ENCODE measurements at regions not wholly inside any gene's neighbourhood (a gene's known extent, or its start where the extent isn't known, plus 50 kb on each side); places are given as distances from the start of the nearest gene placed in this dataset.

DNA sequence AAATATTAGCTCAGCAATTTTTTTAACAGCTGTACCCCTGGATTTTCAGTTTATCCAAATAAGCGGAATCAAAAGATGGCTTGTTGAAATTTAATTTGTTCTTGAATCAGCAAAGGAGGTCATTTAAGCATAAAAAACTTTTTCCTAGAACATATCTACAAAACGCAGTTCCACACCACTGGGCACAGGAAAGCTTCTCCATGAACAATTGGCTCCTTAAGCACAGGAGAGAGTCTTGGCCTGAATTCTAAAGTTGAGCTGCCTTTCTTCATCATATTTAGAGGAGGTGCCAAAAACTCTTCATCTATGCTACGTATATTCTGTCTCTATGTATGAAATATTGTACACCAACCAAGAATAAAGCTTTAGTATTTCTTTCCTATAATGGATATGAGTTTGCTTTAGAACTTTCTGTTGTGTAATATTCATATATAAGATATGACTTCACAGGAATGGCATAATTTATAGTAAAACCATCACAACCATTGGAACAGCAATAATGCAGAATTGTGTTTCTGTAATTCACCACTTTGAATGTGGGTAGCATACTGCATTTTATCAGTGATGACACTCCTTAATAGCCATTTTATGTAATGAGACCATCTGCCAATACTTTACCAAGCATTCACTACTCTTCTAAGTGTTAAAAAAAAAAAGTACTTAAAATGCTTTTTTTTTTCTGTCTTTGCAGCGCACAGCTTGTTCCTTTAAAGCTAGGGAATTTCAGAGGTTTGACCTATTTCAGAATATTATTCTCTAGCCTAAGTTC lies 263.7 kb downstream of the SLITRK6 start:
- no peak for DNase-seq

DNA sequence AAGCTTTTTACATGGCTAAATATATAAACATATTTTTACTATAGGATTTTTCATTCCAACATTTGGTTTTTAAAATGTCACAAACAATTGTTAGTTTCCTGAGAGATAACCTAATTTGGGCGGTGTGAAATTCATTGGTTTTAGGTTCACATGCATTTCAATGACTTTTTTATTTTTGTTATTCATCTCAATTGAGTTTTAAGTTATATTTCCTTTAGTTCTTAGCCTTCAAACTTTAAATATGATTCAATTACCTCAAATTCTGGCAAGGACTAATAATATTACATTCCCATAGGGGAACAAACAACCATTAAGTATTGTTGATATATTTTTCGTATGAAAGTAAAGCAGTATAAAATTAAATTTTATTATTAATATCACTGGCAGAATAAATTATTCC lies 265.3 kb downstream of the SLITRK6 start:
- DNase-seq: no peak

DNA sequence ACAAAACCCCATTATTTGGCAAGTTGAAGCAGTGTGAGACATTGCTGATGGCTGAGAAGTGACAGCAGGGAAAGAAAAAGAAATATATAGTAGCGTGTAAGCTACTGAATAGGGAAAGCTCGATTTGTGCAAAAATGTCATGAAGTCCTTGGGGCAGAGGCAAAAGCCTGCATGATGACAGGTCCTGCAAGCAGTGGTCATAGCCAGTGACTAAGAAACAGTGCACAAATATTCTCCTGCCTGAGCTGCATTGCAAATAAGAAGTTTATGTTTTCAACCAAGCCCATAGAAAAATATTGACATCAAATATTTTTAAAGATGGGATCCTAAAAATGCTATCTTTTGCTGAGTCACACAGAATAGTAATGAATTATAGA lies 270.0 kb downstream of the SLITRK6 start:
- no peak for DNase-seq

DNA sequence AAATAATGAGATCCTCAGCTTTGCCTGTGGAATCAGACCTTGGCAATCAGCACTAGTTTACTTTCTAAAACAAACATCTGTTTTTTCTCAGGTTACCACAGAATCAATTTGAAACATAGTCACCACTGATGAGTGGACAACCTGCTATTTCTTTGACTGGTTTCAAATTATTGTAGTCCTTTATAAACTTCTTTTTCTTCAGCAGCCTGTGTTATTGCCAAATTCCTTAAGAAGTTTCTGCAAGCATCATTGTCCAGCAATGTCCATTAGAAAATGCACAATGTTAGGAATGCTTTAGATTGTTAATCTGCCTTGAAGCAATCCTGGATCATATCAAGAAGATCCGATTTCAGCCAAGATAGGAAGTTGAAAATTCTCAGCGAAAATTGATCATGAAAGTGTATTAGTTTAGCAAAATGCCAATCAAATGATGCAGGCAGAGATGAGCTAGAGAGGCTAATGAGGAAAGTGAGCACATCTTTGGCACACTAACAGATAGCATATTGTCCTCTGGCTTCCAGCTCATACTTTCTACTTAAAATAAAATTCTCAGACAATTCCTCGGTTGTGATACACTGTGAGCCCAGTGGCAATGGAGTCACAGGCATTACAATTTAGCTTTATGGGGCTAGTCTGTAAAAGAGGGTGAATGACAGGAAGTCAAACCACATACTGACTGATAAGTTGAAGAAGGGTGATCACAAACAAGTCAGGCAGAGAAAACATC lies 270.6 kb downstream of the SLITRK6 start:
- no peak for DNase-seq

DNA sequence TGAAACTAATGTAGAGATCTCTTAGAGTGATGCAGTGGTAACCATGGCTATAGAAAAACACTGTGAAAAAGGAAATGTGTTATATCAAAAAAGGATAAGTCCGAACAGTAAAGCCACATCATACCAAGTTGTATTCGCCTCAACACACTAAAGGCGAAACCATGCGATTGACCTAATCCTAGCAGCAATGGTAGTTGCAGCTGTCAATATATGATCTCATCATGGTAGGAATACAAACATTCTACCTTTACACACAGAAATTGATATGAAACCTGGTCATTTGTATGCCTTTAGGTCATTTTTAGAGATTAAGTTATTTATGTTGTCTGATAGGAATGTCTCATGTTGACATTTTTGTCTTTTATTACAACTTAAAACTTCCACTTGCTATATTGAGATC lies 271.9 kb downstream of the SLITRK6 start:
- DNase-seq: no peak

DNA sequence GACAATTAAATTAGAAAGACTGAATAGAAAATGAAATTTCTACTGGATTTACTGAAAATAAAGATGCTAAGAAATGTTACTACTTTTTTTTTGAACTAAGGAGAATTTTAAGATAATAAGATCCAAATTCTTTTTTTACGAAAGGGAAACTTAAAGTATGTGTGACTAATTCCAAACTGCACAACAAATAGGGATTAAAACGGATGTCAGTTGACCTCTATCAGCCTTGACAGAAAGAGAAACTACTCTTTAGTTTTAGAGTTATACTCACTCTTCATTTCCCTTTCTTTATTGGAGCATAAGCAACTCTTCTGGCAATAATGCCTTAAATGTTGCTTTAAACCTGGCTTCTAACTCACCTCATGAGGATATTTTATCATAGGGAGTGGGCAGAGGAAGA lies 273.8 kb downstream of the SLITRK6 start:
- no peak for DNase-seq

DNA sequence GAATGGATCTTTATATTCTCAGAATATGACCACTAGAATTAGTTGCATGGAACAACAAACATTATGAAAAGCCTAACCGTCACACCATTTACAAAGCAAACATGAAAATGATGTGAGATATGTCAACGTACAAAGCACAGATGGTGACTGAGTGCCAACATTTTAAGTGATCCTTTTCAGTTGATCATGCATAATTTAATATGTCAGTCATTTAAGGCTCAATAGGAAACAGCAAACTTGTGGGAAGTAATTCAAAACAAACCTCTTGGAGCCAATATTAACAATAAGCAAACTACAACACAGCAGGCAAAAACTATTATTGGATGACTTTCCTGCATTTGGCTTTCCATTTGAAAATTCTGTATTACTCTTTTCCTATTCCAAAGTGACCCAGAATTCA lies 277.6 kb downstream of the SLITRK6 start:
- no peak for DNase-seq

DNA sequence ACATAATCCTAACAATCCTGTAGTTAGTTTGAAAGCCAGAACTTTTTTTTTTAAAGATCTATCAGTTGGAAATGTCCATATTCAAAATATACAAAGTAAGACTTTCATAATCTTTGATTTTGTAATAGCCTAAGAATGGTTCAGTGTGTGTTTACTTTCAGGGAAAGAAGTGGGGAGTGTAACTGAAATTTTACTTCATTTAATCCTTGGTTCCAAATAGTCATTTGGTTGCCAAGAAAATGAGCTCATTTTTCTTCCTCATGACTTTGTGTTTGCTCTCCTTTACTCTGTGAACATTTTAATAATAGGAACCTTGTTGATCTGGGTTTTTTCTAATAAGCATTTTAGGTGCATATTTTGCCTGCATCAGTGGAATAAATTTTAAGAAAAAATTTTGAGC lies 278.8 kb downstream of the SLITRK6 start:
- DNase-seq: no peak

DNA sequence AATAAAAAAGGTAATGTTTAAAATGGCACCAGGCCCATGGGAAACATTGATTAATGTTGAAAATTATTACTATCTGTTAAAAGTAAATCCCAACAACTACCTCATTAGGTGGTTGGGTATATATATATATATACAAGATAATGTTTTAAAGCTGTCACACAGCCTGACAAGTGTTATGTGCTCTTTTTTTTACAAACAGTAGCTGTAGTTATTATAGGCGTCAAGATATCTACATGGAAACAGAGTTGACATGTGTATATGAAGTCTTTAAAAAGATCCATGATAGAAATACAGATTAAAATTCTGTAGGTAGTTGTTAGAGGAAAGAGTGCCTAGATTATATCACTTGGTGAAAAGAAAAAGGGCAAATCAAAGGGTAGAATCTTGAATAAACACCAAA lies 279.9 kb downstream of the SLITRK6 start:
- no peak for DNase-seq

DNA sequence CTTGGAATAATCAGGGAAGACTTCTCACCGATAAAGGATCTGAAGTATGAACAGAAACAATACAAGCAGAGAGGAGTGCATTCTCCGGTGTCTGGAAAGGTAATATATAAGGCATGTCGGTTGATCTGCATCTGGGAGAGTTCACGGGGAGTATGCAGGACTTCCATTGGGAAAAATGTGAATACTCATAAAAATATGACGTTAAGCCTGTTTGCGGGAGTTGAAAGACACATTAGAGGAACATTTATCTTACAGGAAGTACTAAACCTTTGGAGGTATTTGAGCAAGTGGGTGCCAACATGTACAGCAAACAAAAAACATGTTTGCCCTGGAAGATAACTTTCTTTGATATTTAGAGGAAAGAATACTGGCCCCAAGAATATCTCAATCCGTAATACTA lies 286.8 kb downstream of the SLITRK6 start:
- DNase-seq: no peak

DNA sequence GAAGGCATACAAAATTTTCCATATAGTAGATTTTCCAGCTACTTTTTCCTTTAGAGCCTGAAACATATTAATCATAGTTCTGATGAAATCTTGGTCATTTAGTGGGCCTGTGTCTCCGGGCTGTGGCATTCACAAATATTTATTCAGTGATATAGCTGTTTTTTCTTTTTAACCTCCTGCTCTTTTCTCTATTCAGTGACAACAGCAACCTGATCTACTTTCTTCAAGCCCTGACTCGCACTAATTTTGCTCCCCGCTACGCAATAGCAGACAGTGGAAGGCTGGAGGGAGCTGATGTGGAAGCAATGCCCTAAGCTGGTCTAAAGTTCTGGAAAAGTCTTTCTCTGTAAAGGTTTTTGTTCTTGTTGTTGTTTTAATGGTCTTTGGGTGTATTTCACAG lies 289.7 kb downstream of the SLITRK6 start:
- DNase-seq: no peak

DNA sequence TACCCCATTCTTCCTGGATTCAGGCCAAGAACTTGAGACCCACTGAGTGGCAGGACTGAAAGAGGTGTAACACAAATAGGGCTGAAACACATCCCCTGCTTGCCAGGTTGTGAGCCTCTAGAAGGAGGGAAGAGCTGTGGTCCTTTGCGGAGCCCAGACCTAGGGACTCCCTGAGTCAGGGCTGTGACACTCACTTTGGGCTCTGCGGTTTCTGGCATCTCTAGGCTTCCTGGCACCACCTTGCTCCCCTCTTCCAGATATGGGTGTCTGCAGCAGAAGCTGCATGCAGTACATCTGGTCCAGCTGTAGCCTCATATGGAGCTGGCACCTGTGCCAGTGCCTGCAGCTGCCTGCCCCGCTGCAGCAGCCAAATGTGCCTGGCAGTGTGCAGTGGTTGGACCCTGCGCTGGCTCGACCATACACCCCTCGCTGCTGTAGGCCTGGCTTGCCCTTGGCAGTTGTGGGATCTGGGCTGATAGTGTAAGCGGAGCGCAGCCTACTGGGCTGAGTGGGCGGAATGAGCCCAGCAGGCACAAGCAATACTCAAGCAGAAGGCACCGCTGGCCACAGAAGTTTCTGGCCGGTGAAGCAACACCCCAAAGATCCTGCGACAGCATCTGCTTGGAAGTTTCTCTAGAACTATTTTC lies 290.4 kb downstream of the SLITRK6 start:
- DNase-seq: no peak

DNA sequence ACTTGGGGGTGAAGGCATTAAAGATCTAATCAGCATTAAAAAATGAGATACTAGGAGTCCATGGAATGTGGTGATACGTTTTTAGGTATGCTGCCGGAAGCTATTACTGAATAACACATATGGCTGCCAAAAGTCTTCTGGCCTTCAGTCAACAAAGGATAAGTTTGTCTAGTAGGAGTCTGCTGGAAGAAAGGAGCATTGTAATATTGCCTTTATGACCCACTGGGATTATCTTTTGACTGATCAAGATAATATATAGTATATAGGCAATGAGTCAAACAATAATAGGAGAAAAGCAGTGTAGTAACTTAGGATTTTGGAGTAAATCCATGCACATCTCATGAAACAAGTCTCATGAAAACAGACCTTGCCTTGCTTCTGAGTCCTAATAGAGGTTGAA lies 295.4 kb downstream of the SLITRK6 start:
- DNase-seq: no peak

DNA sequence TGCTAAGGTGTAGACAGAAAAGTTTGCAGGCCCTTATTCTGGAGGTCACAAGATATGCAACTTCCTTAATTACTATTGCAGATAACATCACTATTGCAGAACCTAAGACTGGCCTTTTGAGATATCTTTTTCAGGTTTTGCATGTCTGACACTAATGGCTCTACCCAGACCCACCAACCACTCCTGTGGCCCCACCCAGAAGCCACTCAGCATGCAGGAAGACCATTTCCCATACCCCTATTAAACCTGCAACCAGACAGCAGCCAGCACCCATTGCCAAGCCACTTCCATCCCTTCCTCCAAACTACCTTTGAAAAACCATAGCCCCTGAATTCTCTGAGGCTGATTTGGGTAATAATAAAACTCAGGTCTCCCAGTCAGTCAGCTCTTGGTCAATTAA lies 297.6 kb downstream of the SLITRK6 start:
- no peak for DNase-seq

DNA sequence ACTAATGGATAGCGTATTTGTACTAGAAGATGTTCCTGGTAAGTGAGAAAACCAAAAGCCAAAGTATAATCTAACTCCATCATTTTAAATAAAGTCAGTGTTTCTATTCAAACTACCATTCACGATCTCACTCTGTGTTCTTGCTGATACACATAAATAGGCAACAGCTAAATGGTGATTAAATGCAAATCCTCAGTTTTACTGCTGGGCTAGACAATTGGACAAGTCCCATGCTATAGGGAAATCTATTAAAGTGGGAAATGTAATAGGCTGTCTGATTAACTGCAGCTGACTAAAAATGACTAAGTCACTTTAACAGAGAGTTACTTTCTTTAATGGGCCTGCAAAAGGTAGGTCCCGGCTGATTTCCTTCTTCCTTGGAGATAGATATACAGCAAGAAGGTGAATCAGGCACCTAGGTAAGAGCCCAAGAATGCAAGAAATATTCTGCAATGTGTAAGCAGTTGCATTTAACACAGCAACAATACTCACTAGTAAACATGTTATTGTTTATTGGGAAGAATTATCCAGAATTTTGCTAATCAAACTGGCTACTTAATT lies 298.4 kb downstream of the SLITRK6 start:
- DNase-seq: no peak

DNA sequence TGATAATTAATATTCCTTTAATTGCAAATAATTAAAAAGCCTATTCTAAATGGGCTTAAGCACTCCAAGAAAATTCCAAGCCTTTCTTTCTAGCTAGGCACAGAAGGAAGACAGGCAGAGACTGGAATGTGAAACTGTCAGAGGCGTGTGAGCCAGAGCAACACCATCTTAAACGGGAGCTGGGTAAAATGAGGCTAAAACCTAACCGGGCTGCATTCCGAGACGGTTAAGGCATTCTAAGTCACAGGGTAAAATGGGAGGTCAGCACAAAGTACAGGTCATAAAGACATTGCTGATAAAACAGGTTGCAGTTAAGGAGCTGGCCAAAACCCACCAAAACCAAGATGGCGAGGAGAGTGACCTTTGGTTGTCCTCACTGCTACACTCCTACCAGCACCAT lies 300.4 kb downstream of the SLITRK6 start:
- no peak for DNase-seq

DNA sequence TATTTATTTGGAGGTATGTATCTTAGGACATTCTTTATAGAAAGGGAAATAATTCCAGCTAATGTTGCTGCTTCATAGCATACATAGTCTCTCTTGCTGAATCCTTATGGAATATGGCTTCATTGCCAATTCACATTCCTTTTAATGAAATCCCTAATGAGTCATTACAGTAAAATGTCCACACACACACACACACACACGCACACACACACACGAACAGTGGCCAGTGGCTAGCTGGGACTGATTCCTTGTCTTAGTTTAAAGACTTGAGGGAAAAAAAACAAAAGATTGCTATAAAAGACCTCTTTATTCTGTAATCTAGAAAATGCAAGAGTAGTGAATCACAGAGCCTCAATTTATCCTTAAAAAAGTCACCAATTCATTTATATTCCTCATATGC lies 301.6 kb downstream of the SLITRK6 start:
- DNase-seq: no peak

DNA sequence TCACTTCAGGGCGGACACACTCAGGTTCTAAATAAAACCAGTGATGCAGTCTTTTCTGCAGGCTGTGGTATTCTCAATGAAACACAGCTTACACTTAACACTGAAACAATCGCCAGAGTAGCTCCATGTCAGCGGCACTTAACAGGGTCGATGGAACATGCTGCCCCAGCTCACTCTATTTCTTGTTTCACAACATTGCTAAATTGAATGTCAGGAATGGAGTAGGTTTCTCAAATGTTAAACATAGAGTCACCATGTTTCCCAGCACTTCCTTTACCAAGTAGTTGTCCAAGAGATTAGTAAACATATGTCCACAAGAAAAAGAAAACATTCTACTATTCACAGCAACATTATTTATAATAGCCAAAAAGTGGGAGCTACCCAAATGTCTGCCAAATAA lies 306.9 kb downstream of the SLITRK6 start:
- no peak for DNase-seq

DNA sequence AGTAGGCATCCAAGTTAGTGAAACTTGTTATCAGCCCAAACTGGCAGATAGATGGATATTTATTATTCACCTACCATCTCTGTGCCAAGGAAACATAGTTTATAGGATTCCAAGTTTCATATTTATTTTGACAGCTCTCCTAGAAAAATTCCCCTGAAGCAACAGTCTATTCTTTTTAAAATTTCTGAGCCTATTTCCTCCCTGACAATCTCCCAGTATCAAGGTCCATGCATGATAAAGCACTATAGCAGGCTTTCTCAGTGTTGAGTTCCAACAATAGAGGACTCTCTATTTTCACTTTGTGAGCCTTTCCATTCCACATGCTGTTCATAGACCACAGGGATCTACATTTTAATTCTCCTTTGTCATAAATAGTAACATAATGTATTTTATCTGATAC lies 312.6 kb downstream of the SLITRK6 start:
- DNase-seq: no peak

DNA sequence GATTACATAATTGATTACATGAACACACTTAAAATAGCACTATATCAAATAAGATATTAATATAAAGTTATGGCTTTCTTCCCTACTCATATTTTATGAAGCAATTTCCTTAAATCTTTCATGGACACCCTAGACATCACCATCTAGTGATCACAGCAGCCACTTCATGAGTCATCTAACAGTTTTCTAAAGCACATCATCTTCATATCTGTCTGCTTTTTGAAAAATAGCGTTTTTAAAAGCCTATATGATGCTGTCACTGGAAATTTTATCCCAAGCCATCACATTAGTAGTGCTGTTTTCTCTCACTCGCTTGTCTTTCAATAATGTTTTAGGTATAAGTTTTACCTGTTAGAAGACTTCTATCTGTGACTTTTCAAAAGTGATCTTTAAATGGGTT lies 326.1 kb downstream of the SLITRK6 start:
- DNase-seq: no peak

DNA sequence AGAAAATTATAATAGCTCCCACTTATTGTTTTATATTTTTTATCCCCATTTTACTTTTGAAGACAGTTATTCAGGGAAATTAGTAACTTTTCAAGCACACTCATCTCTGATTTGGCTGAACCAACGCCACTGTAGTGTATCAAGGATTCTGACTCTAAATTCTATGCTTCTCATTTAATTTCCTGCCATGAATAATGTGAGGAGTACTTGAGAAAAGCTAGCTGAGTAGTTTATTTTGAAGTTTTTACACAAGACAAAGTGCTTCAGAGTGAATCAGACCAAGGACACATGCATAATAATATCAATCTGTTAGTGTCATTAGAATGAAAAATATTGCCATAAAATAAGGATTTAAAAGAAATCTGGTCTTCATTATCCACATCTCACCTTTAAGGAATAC lies 329.9 kb downstream of the SLITRK6 start:
- DNase-seq: no peak

DNA sequence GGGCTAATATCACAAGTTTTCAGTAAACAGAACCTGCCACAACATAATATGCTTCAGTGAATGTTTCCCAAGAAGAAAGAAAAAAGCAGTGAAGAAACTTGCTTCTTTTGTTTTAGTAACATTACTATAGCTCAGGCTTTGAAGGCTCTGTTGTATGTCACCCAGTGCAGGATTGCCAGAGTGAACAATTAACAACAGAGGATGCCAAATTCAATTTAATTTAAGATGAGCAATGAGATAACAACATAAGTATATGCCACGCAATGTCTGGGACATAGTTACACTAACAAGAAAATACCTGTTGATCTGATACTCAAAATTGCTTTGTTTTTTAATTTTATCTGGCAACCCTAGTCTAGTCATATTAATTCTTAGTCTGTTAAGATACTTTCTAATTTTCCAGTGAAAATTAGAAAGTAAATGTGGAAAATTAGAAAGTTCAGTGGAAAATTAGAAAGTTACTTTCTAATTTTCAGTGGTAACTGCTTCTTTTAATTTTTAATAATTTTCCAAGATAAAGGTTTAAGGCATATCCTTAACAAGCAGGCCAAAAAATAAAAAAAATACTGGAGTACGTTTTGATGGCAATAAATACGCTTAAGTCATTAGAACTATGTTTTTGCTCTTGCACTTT lies 336.3 kb downstream of the SLITRK6 start:
- DNase-seq: no peak

DNA sequence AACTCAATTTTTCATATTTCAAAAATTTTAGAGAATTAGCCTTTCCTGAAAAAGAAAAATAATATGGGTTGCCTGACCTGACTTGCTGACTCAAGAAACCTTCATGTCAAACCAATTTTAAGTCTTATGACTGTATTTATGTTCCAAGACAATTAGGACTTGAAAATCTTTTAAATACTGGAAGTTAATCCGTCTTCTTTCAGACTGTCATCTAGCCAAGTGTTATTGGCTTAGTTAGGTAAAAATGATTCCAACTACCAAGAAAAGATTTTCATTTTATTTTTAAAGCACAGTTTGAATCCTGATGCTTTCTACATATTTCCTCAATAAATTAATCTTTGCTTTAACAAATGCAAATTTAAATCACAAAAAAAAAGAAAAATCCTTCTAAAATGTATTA lies 337.6 kb downstream of the SLITRK6 start:
- no peak for DNase-seq

Measured in T-helper 1 cell (primary cell).